ENCODE measurements at regions not wholly inside any gene's neighbourhood (a gene's known extent, or its start where the extent isn't known, plus 50 kb on each side); places are given as distances from the start of the nearest gene placed in this dataset.

GRCh38 chr12:97899956-97900355 is 437.4 kb downstream of the RMST start:
- no peak for DNase-seq (ENCODE audit: low read depth)
- TF ChIP-seq CTCF (IDR thresholded peaks at IDR 0.05; ENCODE audit: insufficient read depth, low read depth, low read length): no peak
- no peak overlapping the region for H3K4me3 ChIP-seq (ENCODE audit: low read depth, low read length)

GRCh38 chr12:97903356-97903755 is 440.8 kb downstream of the RMST start:
- TF ChIP-seq CTCF (IDR thresholded peaks at IDR 0.05; ENCODE audit: insufficient read depth, low read depth, low read length): no peak
- no peak overlapping the region for H3K4me3 ChIP-seq (ENCODE audit: low read depth, low read length)
- no peak for DNase-seq (ENCODE audit: low read depth)

GRCh38 chr12:97907504-97907903 is 444.9 kb downstream of the RMST start:
- no peak for TF ChIP-seq CTCF (IDR thresholded peaks at IDR 0.05; ENCODE audit: insufficient read depth, low read depth, low read length)
- no peak for DNase-seq (ENCODE audit: low read depth)
- no peak overlapping the region for H3K4me3 ChIP-seq (ENCODE audit: low read depth, low read length)

- no peak overlapping the region for H3K4me3 ChIP-seq (ENCODE audit: low read depth, low read length)
- TF ChIP-seq CTCF (IDR thresholded peaks at IDR 0.05; ENCODE audit: insufficient read depth, low read depth, low read length): no peak
- no peak for DNase-seq (ENCODE audit: low read depth)
Observed at GRCh38 chr12:97910559-97910958, 448.0 kb downstream of the RMST start.

GRCh38 chr12:97912943-97913342 is 450.3 kb downstream of the RMST start:
- no peak for TF ChIP-seq CTCF (IDR thresholded peaks at IDR 0.05; ENCODE audit: insufficient read depth, low read depth, low read length)
- DNase-seq (ENCODE audit: low read depth): peak; percentile 7
- no peak overlapping the region for H3K4me3 ChIP-seq (ENCODE audit: low read depth, low read length)

- TF ChIP-seq CTCF (IDR thresholded peaks at IDR 0.05; ENCODE audit: insufficient read depth, low read depth, low read length): no peak
- peak; percentile 91 for DNase-seq (ENCODE audit: low read depth)
- no peak overlapping the region for H3K4me3 ChIP-seq (ENCODE audit: low read depth, low read length)
Observed at GRCh38 chr12:97921979-97922722, 459.5 kb downstream of the RMST start.

- H3K4me3 ChIP-seq (ENCODE audit: low read depth, low read length): no peak overlapping the region
- no peak for DNase-seq (ENCODE audit: low read depth)
- no peak for TF ChIP-seq CTCF (IDR thresholded peaks at IDR 0.05; ENCODE audit: insufficient read depth, low read depth, low read length)
Observed at GRCh38 chr12:97923546-97923945, 460.9 kb downstream of the RMST start.

Data from fibroblast of villous mesenchyme (primary cell).